ENCODE measurements at regions not wholly inside any gene's neighbourhood (a gene's known extent, or its start where the extent isn't known, plus 50 kb on each side); places are given as distances from the start of the nearest gene placed in this dataset.

DNA sequence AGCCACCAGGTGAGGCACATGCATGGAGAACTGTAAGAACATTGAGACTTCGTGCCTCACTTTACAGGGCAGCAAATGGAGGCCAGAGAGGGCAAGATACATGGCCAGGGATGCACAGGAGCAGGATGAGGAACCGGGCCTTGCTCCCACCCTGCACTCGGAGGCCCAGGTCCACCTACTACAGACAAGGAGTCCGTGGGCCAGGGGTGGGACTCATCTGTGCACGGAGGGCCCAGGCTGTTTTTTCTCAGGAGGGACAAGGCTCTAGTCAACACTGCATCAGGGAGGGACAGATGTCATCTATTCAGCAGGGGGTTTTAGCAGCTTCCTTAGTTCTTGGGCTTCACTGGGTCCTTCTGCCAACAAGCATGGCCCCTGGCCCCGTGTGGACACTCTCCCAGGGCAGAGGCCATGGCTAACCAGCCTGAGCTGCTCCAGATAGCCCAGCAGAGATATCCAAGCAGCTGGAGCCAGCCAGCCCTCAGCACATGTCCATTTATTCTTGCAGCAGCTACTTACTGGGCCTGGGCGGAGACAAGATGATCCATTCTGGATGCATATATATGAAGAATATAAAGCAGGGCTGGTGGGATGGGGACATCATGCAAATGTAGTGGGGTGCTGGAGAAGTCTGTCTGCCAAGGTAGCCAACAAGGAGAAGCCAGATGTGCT lies 134.5 kb upstream of the RET start:
- TF ChIP-seq POLR2A (IDR thresholded peaks at IDR 0.05; ENCODE audit: low read depth, low read length), result no peak
- TF ChIP-seq, protein P1, sequence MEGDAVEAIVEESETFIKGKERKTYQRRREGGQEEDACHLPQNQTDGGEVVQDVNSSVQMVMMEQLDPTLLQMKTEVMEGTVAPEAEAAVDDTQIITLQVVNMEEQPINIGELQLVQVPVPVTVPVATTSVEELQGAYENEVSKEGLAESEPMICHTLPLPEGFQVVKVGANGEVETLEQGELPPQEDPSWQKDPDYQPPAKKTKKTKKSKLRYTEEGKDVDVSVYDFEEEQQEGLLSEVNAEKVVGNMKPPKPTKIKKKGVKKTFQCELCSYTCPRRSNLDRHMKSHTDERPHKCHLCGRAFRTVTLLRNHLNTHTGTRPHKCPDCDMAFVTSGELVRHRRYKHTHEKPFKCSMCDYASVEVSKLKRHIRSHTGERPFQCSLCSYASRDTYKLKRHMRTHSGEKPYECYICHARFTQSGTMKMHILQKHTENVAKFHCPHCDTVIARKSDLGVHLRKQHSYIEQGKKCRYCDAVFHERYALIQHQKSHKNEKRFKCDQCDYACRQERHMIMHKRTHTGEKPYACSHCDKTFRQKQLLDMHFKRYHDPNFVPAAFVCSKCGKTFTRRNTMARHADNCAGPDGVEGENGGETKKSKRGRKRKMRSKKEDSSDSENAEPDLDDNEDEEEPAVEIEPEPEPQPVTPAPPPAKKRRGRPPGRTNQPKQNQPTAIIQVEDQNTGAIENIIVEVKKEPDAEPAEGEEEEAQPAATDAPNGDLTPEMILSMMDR (conservative IDR thresholded peaks at IDR 0.05; ENCODE audit: low read depth, low read length), result no peak
- TF ChIP-seq BHLHE40 (IDR thresholded peaks at IDR 0.05; ENCODE audit: low read depth, low read length), result no peak
- no peak for TF ChIP-seq SMC3 (IDR thresholded peaks at IDR 0.05; ENCODE audit: low read depth, low read length)
- TF ChIP-seq CHD1 (IDR thresholded peaks at IDR 0.05; ENCODE audit: low read depth, low read length), result no peak
- TF ChIP-seq CEBPB (IDR thresholded peaks at IDR 0.05; ENCODE audit: low read depth, low read length), result no peak
- TF ChIP-seq, protein P2, sequence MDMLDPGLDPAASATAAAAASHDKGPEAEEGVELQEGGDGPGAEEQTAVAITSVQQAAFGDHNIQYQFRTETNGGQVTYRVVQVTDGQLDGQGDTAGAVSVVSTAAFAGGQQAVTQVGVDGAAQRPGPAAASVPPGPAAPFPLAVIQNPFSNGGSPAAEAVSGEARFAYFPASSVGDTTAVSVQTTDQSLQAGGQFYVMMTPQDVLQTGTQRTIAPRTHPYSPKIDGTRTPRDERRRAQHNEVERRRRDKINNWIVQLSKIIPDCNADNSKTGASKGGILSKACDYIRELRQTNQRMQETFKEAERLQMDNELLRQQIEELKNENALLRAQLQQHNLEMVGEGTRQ (IDR thresholded peaks at IDR 0.05; ENCODE audit: low read depth, low read length), result no peak
- TF ChIP-seq RCOR1 (IDR thresholded peaks at IDR 0.05; ENCODE audit: insufficient replicate concordance, low read length), result no peak
- TF ChIP-seq NFE2L2 (IDR thresholded peaks at IDR 0.05; ENCODE audit: low read depth, low read length), result no peak
- TF ChIP-seq RFX5 (IDR thresholded peaks at IDR 0.05; ENCODE audit: low read depth, low read length), result no peak
- TF ChIP-seq RAD21 (IDR thresholded peaks at IDR 0.05; ENCODE audit: low read length), result no peak
- no peak for TF ChIP-seq MAFK (IDR thresholded peaks at IDR 0.05; ENCODE audit: low read depth, low read length)

All from IMR-90 (cell line).